ENCODE measurements at regions not wholly inside any gene's neighbourhood (a gene's known extent, or its start where the extent isn't known, plus 50 kb on each side); places are given as distances from the start of the nearest gene placed in this dataset.

GRCh38 chr10:111877258-111877657, 306.3 kb downstream of the GPAM start:
- POLR2A ChIA-PET: no interaction called here
- Histone ChIP-seq H3K27ac (ENCODE audit: extremely low read depth, low read depth, low read length) (no peak overlapping the region), H3K36me3 (ENCODE audit: control insufficient read depth in 2 of 2, insufficient read depth in 1 of 2, low read length in 2 of 2) (no peaks in the 10 kb centered on the region), H3K9me3 (ENCODE audit: control insufficient read depth, insufficient read depth, low read depth, low read length) (no peaks in the 10 kb centered on the region), H3K4me1 (ENCODE audit: control insufficient read depth, insufficient read depth, low read length) (no peaks in the 10 kb centered on the region), H3K4me3 (ENCODE audit: low read depth, low read length) (no peak overlapping the region)
- TF ChIP-seq ZNF132 (tag by site-specific recombination; IDR thresholded peaks at IDR 0.05; ENCODE audit: borderline replicate concordance) (no peak), ZNF544 (tag by site-specific recombination; IDR thresholded peaks at IDR 0.05) (no peak), ZNF518A (tag by site-specific recombination; conservative IDR thresholded peaks at IDR 0.05; ENCODE audit: low read depth) (no peak)
- CTCF ChIA-PET: no interaction called here

- H3K27ac ChIP-seq (ENCODE audit: extremely low read depth, low read depth, low read length): no peak overlapping the region
- TF ChIP-seq ZNF133 (tag by site-specific recombination; IDR thresholded peaks at IDR 0.05) (no peak), TRIM28 (IDR thresholded peaks at IDR 0.05; ENCODE audit: borderline replicate concordance, low read length) (no peak), MZF1 (tag by site-specific recombination; IDR thresholded peaks at IDR 0.05; ENCODE audit: borderline replicate concordance) (no peak), ZFP41 (tag by site-specific recombination; IDR thresholded peaks at IDR 0.05; ENCODE audit: borderline replicate concordance) (no peak)
- H3K4me1 ChIP-seq (ENCODE audit: control insufficient read depth, insufficient read depth, low read length): no peaks in the 10 kb centered on the region
- CTCF ChIA-PET: interaction anchor here (0.7 kb wide), 1 partner anchor 700 kb away, joined by 3 read pairs; no protein-coding TSS in a partner anchor
- no peaks in the 10 kb centered on the region for H3K9me3 ChIP-seq (ENCODE audit: control insufficient read depth, insufficient read depth, low read depth, low read length)
- POLR2A ChIA-PET: no interaction called here
- no peaks in the 10 kb centered on the region for H3K36me3 ChIP-seq (ENCODE audit: control insufficient read depth in 2 of 2, insufficient read depth in 1 of 2, low read length in 2 of 2)
- H3K4me3 ChIP-seq (ENCODE audit: low read depth, low read length): no peak overlapping the region
These were observed 303.6 kb downstream of the GPAM start for GRCh38 chr10:111879969-111880368.

GRCh38 chr10:111885046-111885445, 298.5 kb downstream of the GPAM start:
- POLR2A ChIA-PET: no interaction called here
- no peak overlapping the region for H3K4me3 ChIP-seq (ENCODE audit: low read depth, low read length)
- H3K27ac ChIP-seq (ENCODE audit: extremely low read depth, low read depth, low read length): no peak overlapping the region
- no peaks in the 10 kb centered on the region; the same call in 1 of the 2 replicates for H3K9me3 ChIP-seq (ENCODE audit: control insufficient read depth, insufficient read depth, low read depth, low read length)
- CTCF ChIA-PET: interaction anchor here (0.6 kb wide), 1 partner anchor 802 kb away, joined by 3 read pairs; no protein-coding TSS in a partner anchor
- TF ChIP-seq CTCF (tag by site-specific recombination; IDR thresholded peaks at IDR 0.05) (no peak), ZNF423 (tag by site-specific recombination; IDR thresholded peaks at IDR 0.05) (no peak), INSM2 (tag by site-specific recombination; IDR thresholded peaks at IDR 0.05) (no peak), GLIS1 (tag by site-specific recombination; IDR thresholded peaks at IDR 0.05) (no peak), ZNF10 (tag by site-specific recombination; IDR thresholded peaks at IDR 0.05) (no peak), MEIS1 (CRISPR knock-in tag; IDR thresholded peaks at IDR 0.05; ENCODE audit: borderline replicate concordance) (no peak), ZSCAN23 (tag by site-specific recombination; IDR thresholded peaks at IDR 0.05) (no peak), SCRT1 (tag by site-specific recombination; IDR thresholded peaks at IDR 0.05; ENCODE audit: borderline replicate concordance) (no peak), ZNF266 (tag by site-specific recombination; IDR thresholded peaks at IDR 0.05; ENCODE audit: low read depth) (no peak), ZNF660 (tag by site-specific recombination; IDR thresholded peaks at IDR 0.05) (no peak), ZNF792 (tag by site-specific recombination; IDR thresholded peaks at IDR 0.05) (no peak), ZIC2 (tag by site-specific recombination; IDR thresholded peaks at IDR 0.05) (no peak), ZNF324 (tag by site-specific recombination; IDR thresholded peaks at IDR 0.05) (no peak)
- no peaks in the 10 kb centered on the region for H3K36me3 ChIP-seq (ENCODE audit: control insufficient read depth in 2 of 2, insufficient read depth in 1 of 2, low read length in 2 of 2)
- H3K4me1 ChIP-seq (ENCODE audit: control insufficient read depth, insufficient read depth, low read length): no peaks in the 10 kb centered on the region

Measured in HEK293 (cell line).